ENCODE measurements at regions not wholly inside any gene's neighbourhood (a gene's known extent, or its start where the extent isn't known, plus 50 kb on each side); places are given as distances from the start of the nearest gene placed in this dataset.

DNA sequence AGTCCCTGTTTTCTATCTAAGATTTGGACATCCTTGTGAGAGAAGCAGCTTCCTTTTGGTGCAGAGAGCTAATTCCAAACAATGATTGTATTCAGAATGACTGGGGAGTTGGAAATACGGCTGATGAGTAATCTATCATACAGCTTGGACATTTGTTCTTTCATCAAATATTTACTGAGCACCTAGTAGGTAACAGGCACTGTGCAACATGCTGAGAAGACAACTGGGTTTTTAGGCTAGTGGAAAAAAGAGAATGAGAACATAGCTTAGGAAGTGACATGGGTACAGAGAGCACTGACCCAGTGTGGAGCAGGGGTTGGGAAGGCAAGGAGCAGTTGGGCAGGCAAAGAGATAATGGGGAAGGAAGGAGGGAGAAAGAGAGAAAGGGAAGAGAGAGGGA lies 87.5 kb downstream of the TBX19 start (continued):
- 0 out of 2 replicates have a peak, but pooled peaks have one; percentile 38 for TF ChIP-seq BCL6 (CRISPR knock-in tag; IDR thresholded peaks at IDR 0.05)
- TF ChIP-seq ARNTL (CRISPR knock-in tag; IDR thresholded peaks at IDR 0.05), result no peak
- no peak for TF ChIP-seq TCF12 (IDR thresholded peaks at IDR 0.05)
- TF ChIP-seq TCF12 (CRISPR knock-in tag; IDR thresholded peaks at IDR 0.05), result no peak
- TF ChIP-seq ZNF792 (CRISPR knock-in tag; IDR thresholded peaks at IDR 0.05), result 0 out of 2 replicates have a peak, but pooled peaks have one; percentile 24
- TF ChIP-seq KDM1A (CRISPR knock-in tag; IDR thresholded peaks at IDR 0.05), result 0 out of 2 replicates have a peak, but pooled peaks have one; percentile 35
- peak; percentile 51; the same call in 1 of the 2 replicates for TF ChIP-seq SAP130 (CRISPR knock-in tag; IDR thresholded peaks at IDR 0.05; ENCODE audit: low read depth)
- no peak for TF ChIP-seq POLR2AphosphoS5 (IDR thresholded peaks at IDR 0.05; ENCODE audit: low read depth, low read length)
- TF ChIP-seq PAXIP1 (CRISPR knock-in tag; conservative IDR thresholded peaks at IDR 0.05), result peak; percentile 66
- no peak for TF ChIP-seq ZMAT3 (CRISPR knock-in tag; conservative IDR thresholded peaks at IDR 0.05)
- no peak for TF ChIP-seq RARA (CRISPR knock-in tag; IDR thresholded peaks at IDR 0.05)
- peak; percentile 56; the same call in 1 of the 2 replicates for TF ChIP-seq ZSCAN29 (CRISPR knock-in tag; conservative IDR thresholded peaks at IDR 0.05)
- TF ChIP-seq ATF4 (CRISPR knock-in tag; IDR thresholded peaks at IDR 0.05), result peak in 1 of 2 experiments; percentile 66; a peak in 1 of 4 replicates
- no peak for TF ChIP-seq FOXP1 (IDR thresholded peaks at IDR 0.05)
- TF ChIP-seq FOXP1 (CRISPR knock-in tag; IDR thresholded peaks at IDR 0.05), result peak; percentile 23; the same call in 1 of the 2 replicates
- peak; percentile 80 for TF ChIP-seq FOSL2 (CRISPR knock-in tag; IDR thresholded peaks at IDR 0.05)
- peak; percentile 23; the same call in 1 of the 2 replicates for TF ChIP-seq SALL1 (CRISPR knock-in tag; IDR thresholded peaks at IDR 0.05)
- no peak for TF ChIP-seq FOXA1 (IDR thresholded peaks at IDR 0.05)
- peak; percentile 49; the same call in 1 of the 2 replicates for TF ChIP-seq FOXA1 (CRISPR knock-in tag; IDR thresholded peaks at IDR 0.05)
- TF ChIP-seq TBX2 (CRISPR knock-in tag; IDR thresholded peaks at IDR 0.05; ENCODE audit: borderline replicate concordance), result 0 out of 2 replicates have a peak, but pooled peaks have one; percentile 1
- TF ChIP-seq HOMEZ (CRISPR knock-in tag; IDR thresholded peaks at IDR 0.05; ENCODE audit: low read depth), result peak; percentile 49; the same call in 1 of the 2 replicates
- peak; percentile 72 for TF ChIP-seq FOXA3 (CRISPR knock-in tag; IDR thresholded peaks at IDR 0.05)
- no peak for TF ChIP-seq MYPOP (CRISPR knock-in tag; IDR thresholded peaks at IDR 0.05)
- no peak for TF ChIP-seq ZNF558 (CRISPR knock-in tag; IDR thresholded peaks at IDR 0.05; ENCODE audit: borderline replicate concordance)
- no peak for TF ChIP-seq ZNF570 (CRISPR knock-in tag; IDR thresholded peaks at IDR 0.05; ENCODE audit: borderline replicate concordance)
- TF ChIP-seq SOX6 (IDR thresholded peaks at IDR 0.05), result no peak
- peak; percentile 71 for TF ChIP-seq SOX6 (CRISPR knock-in tag; IDR thresholded peaks at IDR 0.05)
- TF ChIP-seq ZNF331 (CRISPR knock-in tag; IDR thresholded peaks at IDR 0.05), result peak; percentile 40; the same call in 1 of the 2 replicates
